Esophagus mucosa (tissue), 1 donor: ENCODE measurements at regions not wholly inside any gene's neighbourhood (a gene's known extent, or its start where the extent isn't known, plus 50 kb on each side); places are given as distances from the start of the nearest gene placed in this dataset.
"Not testable (repeated sequence)": the region's sequence is repeated elsewhere in the genome, so short reads cannot be mapped to it uniquely, and the experiment has no call there.

Experiments
- ATAC-seq: fragments of 200-7000 bp; cut with Tn5 transposase; one replicate; pipeline ENCODE4 v1.9.1; 2020
- donor health status: DM: yes; HTN: yes; CAD: no.

GRCh38 chr1:148315071-148315811 is 163.2 kb upstream of the NBPF11 start:
- ATAC-seq, result no peak

GRCh38 chr1:148310807-148311206 is 158.7 kb upstream of the NBPF11 start:
- ATAC-seq, result no peak

- ATAC-seq, result no peak
These were observed 157.9 kb upstream of the NBPF11 start for GRCh38 chr1:148309940-148310500.

- peak; percentile 18 for ATAC-seq
These were observed 156.9 kb upstream of the NBPF11 start for GRCh38 chr1:148308832-148309458.

GRCh38 chr1:148307583-148308185 is 155.6 kb upstream of the NBPF11 start:
- ATAC-seq, result no peak

- ATAC-seq, result not testable (repeated sequence)
These were observed 152.9 kb upstream of the NBPF11 start for GRCh38 chr1:148304935-148305334.

DNA sequence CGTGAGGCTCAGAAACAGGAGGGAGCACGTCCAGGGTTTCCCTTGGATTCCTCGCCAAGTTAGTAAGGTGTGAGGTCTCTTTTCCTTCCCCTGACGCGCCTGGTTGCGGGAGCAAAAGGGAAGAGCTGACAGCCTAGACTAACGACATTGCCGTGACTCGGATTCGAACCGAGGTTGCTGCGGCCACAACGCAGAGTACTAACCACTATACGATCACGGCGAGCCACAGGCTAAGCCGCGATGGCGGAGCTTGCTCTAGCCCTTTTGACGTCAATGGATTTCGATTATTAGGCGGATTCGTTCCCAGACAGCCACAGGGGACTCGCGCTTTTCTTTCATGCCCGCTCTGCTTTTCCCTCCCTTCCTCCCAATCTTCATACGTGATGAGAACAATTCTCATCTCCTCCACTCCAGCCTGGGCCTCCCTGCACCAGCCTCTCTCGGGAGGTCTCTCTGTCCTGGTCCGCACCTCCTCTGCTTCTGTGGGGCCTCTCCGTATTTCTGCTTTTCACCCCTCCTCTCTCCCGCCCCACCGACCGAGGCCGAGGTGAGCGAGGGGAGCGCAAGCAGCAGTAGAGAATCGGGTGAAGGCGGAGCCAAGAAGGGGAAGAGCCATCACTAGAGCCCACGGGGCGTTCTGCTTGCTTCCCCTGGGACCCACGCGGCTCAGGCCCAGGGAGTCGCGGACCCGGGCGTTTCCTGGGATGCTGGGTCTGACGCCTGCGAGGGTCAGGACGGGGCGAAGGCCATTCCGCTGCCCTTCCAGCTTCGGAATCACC is 150.7 kb upstream of the NBPF11 start:
- ATAC-seq, result peak; percentile 90

GRCh38 chr1:148297852-148298251 is 145.8 kb upstream of the NBPF11 start:
- not testable (repeated sequence) for ATAC-seq

- no peak for ATAC-seq
These were observed 144.4 kb upstream of the NBPF11 start for GRCh38 chr1:148296511-148296910.

DNA sequence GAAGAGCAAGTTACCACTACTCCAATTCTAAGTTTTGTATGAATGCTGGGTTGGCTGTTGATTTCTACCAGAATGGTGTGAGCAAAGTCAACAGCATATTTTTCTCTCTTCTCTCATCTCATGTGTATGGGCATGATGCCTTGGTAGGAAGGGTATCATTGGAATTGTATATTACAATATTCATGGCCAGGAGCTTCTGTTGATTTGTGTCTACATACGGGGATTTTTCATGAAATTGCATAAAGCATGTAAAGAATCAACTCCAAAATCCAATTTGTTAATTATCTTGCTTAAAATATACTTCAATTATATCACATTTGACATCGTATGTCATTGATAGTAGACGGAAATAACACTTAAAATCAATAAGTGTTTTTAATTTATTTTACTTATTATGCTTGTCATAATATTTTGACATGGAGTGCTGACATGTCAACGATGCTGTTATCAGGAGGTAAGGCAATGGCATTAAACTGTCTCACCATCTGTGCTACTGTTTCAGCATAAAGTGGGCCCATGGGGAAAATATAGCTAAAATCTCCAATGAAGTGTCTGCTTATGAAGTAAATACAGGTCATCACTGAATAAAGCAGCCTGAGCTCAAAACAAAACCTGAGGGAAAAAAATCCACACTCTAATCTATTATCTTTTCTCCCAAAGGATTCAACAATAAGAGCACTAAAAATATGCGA is 142.2 kb upstream of the NBPF11 start:
- ATAC-seq, result no peak

DNA sequence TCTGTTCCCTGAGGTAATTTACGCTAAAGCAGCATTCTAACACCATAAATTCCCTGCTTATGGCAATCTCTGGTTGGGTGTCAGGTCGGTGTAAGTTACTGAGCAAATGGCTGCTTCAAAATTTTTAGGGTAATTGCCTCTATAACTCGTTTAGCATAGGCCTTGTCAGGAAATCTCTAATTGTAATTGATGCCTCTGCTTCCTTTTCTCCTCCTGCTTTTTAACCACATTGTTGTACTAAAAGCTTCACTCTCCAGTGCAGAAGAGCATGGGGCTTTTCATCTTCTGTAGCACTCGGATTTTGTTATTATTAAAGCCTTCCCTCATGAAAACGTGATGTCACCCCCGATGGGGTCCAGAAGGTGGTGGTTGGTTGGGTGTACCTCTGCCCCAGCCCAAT is 141.6 kb upstream of the NBPF11 start:
- no peak for ATAC-seq

GRCh38 chr1:148292915-148293314 is 140.8 kb upstream of the NBPF11 start:
- ATAC-seq, result no peak

DNA sequence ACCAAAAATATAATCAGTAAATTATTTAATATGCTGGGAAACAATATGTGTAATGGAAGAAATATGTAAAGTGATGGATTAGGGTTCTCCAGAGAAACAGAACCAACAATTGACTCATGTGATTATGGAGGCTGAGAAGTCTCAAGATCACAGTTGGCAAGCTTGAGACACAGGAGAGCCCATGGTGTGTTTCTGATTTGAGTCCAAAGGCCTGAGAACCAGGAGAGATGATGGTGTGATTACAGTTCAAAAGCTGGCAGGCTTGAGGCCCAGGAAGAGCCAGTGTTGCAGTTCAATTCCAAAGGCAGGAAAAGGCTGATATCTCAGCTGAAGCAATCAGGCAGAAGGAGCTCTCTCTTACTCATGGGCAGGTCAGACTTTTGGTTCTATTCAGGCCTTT is 138.8 kb upstream of the NBPF11 start:
- ATAC-seq, result no peak

- no peak for ATAC-seq
These were observed 137.6 kb upstream of the NBPF11 start for GRCh38 chr1:148289647-148290046.

GRCh38 chr1:148285946-148286345 is 133.9 kb upstream of the NBPF11 start:
- ATAC-seq, result not testable (repeated sequence)

DNA sequence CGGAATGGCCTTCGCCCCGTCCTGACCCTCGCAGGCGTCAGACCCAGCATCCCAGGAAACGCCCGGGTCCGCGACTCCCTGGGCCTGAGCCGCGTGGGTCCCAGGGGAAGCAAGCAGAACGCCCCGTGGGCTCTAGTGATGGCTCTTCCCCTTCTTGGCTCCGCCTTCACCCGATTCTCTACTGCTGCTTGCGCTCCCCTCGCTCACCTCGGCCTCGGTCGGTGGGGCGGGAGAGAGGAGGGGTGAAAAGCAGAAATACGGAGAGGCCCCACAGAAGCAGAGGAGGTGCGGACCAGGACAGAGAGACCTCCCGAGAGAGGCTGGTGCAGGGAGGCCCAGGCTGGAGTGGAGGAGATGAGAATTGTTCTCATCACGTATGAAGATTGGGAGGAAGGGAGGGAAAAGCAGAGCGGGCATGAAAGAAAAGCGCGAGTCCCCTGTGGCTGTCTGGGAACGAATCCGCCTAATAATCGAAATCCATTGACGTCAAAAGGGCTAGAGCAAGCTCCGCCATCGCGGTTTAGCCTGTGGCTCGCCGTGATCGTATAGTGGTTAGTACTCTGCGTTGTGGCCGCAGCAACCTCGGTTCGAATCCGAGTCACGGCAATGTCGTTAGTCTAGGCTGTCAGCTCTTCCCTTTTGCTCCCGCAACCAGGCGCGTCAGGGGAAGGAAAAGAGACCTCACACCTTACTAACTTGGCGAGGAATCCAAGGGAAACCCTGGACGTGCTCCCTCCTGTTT is 128.9 kb upstream of the NBPF11 start:
- peak; percentile 85 for ATAC-seq

GRCh38 chr1:148279002-148279542 is 127.0 kb upstream of the NBPF11 start:
- ATAC-seq, result not testable (repeated sequence)

DNA sequence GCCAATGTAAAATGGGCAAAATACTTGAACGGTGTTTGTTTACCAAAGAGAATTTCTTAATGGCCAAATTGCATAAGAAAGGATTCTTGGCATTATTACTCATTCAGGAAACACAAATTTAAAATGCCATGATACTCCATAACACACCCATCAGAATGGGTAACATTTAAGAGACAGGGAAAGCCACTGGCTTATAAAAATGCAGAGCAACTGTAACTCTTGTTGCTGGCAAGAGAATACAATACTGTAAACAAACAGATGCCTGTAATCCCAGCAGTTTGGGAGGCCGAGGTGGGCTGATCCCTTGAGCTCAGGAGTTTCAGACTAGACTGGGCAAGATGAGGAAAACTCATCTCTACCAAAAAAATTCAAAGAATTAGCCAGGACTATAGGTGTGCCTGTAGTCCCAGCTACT is 125.8 kb upstream of the NBPF11 start:
- ATAC-seq, result peak; percentile 30

DNA sequence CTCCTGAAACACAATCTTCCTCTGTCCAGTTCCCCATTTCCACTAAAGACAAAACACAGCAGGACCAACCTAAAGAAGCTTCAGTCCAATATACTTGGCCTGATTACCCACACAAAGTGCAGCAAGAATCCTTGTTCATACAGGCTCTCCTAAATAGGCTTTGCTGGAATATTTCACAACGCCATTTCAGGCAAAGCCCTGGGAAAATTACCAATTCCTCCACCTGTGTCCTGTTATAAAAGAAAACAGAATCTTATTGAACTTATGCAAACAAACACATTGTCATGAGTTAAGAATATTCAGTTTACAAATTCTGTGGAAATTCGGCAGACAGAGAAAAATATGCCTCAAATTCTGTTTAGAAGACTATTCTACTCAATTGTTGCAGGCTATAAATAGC is 115.0 kb upstream of the NBPF11 start:
- not testable (repeated sequence) for ATAC-seq

- peak; percentile 65 for ATAC-seq
These were observed 112.5 kb upstream of the NBPF11 start for GRCh38 chr1:148264374-148265276.
